Stomach (tissue), 4 donors: ENCODE measurements at regions not wholly inside any gene's neighbourhood (a gene's known extent, or its start where the extent isn't known, plus 50 kb on each side); places are given as distances from the start of the nearest gene placed in this dataset.

Experiments
- POLR2AphosphoS5 ChIP-seq, 3 donors: sonication (generic); formaldehyde crosslinking; IDR thresholded peaks; one replicate each; pipeline ENCODE4 v1.6.1; 2016; ENCODE audit warnings: antibody characterized with exemption in 3 of 3
- TF ChIP-seq, protein P1 (sequence below), 7 experiments: fragments of 450-650 bp in 4 of 7; fragments of 200-600 bp in 3 of 7; sonication (generic) in 3 of 7; IDR thresholded peaks; one replicate each; pipeline ENCODE4 v1.5.1; 2016 to 2019; ENCODE audit warnings: antibody characterized with exemption in 7 of 7, control low read depth in 2 of 7, mild to moderate bottlenecking in 1 of 7

GRCh38 chr15:39254181-39254580 is 326.7 kb upstream of the THBS1 start:
- TF ChIP-seq, protein P1, sequence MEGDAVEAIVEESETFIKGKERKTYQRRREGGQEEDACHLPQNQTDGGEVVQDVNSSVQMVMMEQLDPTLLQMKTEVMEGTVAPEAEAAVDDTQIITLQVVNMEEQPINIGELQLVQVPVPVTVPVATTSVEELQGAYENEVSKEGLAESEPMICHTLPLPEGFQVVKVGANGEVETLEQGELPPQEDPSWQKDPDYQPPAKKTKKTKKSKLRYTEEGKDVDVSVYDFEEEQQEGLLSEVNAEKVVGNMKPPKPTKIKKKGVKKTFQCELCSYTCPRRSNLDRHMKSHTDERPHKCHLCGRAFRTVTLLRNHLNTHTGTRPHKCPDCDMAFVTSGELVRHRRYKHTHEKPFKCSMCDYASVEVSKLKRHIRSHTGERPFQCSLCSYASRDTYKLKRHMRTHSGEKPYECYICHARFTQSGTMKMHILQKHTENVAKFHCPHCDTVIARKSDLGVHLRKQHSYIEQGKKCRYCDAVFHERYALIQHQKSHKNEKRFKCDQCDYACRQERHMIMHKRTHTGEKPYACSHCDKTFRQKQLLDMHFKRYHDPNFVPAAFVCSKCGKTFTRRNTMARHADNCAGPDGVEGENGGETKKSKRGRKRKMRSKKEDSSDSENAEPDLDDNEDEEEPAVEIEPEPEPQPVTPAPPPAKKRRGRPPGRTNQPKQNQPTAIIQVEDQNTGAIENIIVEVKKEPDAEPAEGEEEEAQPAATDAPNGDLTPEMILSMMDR (IDR thresholded peaks at IDR 0.05) = no peak
- no peak for TF ChIP-seq POLR2AphosphoS5 (IDR thresholded peaks at IDR 0.05)
